Stimulated activated CD8-positive, alpha-beta memory T cell treated with anti-CD3 and anti-CD28 coated beads, Interleukin-12 subunit alpha, Interleukin-12 subunit beta, amount 100 ng/mL, for 24 hours (primary cell): ENCODE measurements at regions not wholly inside any gene's neighbourhood (a gene's known extent, or its start where the extent isn't known, plus 50 kb on each side); places are given as distances from the start of the nearest gene placed in this dataset.

Source experiments
- DNase-seq: peaks from one replicate; pipeline ENCODE4 v3.0.0-alpha.2; 2020; ENCODE audit errors: extremely low read depth

DNA sequence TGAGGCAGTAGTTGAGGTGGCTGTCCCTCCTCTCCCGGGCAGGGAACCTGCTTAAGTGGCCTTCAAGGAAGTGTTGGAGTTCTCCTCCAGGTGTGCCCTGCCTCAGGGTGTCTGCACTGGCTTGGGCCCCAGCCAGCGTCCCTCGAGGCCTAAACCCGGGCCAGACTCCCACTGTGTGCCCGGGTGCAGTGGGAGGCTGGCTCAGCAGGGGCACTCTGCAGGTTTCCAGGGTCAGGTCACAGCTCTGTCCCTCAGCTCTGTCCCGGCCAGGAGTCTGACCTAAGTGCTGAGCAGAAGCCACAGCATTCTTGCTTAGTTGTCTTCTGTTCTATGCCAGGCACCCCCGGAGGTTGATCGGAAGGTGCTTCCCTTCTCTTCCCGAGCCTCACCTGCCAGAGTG is 69.0 kb upstream of the OTOS start:
- DNase-seq, result no peak

DNA sequence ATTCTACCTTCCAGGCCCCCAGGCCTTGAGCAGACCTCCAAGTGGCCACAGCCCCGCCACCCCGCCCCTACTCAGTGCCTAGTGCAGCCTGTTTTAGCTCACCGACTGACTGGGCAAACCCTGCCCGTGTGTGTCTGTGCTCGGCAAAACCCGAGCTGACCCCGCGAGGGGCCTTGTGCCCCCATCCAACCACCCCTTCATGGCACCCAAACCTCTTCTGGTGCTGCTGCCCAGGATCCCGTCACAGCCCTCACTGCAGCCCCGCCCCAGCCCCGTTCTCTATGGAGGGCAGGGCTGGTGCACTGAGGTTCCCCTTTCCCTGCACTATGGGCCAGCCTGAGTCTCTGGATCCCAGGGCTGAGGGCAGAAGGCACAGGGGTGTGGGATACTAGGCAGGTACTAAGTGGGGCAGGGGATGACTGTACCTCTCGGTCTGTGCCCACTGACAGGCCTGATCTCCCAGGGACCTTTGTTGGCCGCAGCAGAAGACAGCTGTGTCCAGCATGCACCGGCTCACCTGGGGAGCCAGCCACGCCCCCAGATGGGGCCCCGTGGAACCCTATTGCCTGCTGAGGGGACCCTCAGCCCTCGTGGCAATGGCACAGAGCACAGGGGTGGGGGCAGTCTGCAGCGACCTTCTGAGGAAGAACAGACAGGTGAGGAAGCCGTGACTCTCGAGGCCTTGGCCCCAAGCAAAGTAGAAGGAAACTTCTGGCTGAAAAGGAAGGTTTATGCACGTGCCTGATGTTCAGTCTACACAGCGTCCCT is 69.9 kb upstream of the OTOS start:
- DNase-seq, result no peak

DNA sequence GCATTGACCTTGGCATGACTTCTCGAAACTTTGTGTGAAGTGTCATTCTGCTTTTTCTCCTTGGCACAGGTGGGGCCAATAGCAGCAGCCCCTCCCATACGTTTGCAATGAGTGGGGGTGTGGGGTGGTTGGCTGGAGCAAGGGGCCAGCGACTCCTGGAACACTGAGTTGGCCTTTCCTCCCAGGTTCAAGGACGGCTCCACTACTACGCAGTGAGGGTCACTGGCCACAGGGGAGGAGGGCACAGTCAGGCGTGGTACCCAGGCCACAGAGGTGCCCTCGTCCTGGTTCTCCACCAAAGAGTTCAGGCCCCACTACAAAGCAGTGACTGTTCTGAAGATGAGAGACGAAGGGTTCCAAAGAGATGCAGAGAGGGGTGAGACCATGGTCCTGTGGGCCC is 70.6 kb upstream of the OTOS start:
- no peak for DNase-seq

DNA sequence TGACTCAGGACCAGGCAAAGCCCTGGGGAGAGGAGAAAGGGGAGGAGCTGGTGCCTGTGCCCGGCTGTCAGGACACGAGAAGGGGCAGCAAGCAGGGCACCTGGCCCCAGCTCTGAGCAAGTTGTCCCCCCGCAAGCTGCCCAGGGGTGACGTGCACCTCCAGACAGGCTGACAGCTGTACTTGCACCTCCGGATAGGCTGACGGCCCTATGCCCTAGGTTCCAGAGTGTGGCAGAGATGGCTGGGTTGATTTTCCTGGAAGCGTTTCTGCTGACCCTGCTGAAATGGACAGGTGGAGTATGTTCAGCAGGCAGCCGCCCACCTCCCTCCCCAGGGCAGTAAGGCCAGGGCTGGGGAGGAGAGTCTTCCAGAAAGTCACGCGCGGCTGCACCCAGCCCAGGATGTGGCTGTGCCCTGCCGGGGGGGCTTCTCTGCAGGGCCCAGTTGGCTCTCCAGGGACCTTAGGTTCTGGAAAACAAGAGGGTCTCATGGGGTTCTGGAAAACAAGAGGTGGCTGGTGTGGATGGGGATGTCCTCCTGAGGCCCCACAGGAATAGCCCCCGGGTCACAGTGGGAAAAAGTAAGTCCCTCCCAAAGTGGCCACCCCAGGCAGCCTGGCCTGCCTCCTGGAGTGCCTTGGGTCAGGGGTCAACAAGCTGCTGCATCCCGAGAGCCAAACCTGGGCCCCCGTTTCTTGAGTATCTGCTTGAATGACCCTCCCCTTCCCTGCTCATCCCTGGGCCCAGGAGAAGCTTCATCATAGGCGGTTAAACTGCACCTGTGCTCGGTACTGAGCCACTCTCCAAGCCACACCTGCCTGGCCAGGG is 71.4 kb upstream of the OTOS start:
- DNase-seq, result no peak

DNA sequence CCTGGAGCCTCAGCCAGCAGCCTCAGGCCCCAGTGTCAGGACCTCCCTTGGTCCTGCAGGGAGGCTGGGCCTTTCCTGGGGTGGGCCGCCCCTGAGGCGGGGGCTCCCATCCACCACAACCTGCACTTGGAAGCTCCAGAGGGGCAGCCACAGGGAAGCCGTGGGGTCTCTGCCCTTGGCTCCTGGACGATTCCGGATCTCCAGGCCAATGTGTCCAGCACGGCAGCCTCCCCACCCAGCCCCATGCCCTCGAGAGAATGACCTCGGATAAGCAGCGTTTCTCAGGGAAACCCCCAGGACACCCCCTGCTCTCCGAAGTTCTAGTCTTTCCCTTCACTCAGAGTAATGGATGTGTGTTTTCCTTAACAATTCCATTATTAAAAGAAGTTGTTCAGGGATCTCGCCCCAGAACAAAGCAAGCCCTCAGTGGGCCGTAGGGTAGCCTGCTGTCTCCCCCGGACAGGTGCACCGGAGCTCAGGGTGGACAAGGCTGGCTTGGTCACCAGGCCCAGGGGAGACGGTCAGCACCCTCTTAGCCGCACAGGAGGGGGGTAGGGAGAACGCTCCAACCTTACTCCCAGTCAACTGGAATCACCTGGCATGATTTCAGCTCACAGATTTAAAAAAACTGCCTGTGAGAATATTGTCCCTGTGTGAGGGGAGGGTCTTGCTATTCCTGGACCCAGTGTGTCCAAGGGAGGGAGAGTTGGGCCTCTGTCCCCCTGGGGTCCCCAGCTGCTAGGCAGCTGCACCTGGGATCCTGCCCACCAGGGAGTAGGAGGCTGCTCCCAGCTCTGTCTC is 72.2 kb upstream of the OTOS start:
- no peak for DNase-seq

DNA sequence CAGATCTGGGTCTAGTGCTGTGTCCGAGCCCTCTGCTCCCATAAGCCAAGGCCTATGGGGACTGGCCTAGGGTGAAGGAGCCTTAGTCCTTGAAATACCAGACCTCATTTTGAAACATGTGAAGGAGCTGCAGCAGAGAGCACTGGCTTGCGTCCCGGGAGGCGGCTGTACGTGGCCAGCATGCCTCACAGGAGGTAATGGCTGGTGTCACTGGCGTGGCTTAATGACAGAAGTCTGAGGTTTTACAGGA is 72.7 kb upstream of the OTOS start:
- no peak for DNase-seq

DNA sequence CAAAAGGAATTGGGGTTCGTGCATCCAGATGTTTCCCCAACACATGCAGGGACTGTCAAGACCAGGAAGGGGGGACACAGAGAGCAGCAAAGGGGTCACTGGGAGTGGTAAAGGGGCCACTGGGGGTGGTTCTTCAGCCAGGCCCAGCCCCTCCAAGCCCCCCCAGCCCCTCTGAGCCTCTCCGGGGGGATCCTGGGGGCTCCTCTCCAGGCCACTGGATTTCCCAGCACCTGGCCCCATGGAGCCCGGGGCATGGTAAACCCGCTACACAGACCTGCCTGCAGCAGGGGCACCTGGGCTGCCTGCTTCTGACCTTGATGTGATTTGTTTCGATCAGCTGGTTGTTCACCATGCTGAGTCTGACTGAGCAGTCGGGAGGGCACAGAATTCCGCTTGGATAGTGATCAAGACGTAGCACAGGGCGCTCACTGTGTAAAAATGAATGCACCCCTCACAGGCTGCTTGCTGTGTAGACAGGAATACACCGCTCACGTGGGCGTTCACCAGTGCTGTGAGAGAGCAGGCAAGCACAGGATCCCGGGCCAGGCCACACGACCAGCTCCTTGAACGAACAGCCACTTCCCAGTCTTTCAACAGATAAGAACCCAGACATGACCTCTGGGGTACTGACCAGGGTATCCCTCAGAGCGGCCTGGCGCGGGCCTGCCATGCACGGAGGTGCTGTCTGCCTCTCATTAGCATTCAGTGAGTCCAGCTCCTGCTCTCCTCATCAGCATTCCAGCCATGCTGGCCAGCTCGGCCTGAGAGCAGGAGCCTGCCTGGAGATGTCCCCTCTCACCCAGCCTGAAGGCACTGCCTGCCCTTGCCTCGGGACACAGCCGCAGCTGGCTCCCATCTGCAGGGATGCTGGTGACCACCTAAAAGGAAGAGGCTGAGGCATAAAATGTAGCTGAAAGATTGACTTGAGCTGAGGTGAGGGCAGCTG is 73.3 kb upstream of the OTOS start:
- no peak for DNase-seq

DNA sequence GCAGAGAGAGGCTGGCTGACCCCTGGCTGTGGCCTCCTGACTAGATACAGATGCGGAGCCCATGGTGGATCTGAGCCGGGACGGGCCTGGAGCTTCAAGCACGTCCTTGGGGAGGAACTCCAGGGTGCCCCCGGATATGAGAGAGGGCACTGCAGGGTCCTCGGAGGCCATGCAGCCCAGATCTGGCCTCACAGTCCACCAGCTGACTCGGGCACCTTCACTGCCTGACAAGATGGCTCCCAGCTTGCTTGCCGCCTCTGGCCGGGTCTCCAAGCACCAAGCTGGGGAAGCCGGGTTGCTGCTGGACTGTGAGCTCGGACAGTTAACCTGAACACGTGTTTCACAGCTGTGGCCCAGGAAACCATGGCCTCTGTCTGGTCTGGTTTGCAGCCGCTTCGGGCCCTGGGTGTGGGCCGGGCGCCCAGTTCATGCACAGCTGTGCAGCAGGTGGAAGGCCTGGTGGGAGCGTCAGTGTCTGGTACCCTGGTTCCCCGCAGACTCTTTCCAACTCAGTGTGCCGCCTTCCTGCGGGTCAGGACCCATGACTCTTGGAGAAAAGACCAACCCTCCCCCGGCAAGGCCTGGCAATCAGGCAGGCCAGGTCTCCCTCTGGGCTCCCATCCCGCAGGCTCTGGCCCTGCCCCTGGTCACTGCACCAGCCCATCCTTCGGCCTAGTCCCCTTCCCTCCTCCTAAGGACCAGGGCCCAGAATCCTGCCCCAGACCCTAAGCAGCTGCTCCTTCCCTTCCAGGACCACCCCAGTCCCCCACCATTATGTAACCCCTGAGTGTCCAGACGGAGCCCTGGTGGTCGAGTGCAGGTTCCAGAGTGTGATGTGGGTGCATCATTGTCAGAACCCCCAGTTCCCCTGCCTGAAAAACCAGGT is 74.6 kb upstream of the OTOS start:
- no peak for DNase-seq

DNA sequence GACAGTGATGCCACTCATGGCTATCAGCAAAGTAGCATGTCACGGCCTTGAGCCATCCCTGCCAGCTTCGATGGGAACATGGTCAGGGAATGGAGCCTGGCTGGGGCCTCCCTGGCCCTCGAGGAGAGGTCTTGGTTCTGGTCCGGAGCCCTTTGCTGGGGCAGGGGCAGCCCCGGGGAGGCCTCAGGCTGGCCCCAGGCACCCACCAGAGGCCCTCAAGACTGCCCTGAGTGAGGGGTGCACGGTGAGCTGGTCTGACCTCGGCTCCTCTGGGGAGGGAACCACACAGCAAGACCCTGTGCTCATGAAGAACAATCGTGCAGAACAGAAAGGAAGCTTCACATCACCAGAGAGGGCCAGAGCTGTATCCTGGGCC is 75.2 kb upstream of the OTOS start:
- DNase-seq, result no peak

DNA sequence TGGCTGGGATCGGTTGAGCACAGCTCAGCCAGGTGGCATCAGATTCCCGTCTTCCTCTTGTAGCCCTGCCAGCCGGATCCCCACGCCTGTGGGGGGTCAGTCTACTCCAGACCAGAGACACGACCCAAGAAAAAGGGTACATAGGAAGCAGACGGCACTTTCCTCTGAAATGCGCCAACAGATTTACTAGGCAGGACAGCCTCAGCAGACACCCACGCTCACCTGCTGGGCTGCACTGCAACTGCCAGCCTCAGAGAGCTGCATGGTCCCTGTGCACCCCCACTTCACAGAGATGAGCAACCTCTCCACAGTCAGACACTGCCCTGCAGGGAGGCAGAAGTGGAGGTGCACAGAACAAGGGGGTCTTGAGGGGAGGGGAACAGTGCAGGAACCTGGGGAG is 75.7 kb upstream of the OTOS start:
- DNase-seq, result no peak

DNA sequence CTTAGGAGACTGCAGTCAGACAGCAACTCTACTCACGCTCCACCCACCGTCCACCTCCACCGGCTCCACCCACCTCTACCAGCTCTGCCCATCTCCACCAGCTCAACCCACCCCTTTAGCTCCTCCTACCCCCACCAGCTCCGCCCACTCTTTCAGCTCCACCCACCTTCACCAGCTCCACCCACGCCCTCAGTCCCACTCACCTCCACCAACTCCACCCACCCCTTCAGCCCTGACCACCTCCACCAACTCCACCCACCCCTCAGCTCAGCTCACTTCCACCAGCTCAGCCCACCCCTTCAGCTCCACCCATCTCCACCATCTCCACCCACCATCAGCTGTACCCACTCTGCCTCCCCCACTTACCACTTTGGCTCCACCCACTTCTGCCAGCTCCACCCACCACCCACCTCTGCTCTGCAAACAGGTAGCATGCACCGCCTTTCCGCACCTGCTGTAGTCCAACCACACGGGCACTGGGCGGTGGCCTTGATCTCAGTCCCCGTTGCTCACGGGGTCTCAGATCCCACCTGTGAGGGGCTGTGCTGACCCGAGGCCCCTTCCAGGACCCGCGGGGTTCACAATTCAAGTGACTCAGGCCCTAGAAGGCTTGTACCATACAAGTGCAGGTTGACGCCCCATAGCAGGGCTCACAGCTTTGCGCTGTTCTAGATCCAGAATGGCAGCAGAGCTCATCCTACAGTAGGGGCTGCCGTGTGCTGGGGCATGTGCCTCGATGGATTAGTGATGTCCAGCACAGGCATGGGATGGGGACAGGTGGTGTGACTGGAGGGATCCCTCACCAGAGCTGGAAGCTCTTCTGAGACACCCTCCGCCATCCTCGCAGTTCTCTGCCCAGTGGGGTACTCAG is 77.2 kb upstream of the OTOS start:
- no peak for DNase-seq

DNA sequence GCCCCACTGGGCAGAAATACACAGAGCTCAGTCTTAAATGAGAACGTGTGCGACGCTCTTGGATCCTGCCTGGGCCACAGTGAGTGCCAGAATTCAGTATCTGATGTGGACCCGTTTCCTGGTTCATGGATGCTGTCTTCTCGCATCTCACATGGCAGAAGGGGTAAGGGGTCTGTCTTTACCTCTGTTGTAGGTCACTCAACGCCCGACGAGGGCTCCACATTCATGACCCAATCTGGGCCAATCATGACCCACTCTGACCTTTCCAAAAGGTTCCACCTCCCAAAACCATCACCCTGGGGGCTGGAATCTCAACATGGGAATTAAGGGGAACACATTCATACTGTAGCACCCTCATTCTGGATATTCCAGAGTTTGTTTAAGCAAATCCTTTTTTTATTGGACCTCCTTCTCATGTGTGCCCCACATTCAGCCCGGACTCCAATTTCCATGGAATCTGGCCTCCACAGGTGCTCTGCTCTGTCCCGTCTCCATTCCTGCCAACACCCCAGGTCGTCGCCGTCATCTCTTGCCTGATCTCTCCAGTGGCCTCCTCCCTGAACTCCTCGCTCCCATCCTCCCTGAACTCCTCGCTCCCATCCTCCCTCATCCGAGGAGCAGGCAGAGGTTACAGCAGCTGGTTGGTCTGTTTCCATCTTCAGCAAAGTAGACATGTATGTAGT is 78.9 kb upstream of the OTOS start:
- DNase-seq, result no peak

DNA sequence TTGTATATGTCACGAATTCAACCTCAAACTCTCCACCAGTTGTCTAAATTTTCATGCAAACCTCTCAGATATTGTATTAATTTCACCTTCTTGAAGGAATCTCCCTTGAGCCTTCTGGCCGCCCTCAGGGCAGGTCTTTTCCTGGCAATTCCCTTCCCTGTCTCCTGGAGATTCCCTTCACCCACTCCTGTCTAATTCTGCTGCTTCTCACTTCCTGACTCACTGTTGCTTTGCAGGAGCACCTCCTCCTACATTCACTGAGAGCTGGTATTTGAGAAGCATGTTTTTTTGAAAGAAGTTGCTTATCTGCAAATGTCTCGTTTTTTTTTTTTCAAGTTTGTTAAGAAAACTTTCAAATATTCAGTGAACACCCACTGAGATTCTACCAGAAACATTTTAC is 79.9 kb upstream of the OTOS start:
- no peak for DNase-seq

DNA sequence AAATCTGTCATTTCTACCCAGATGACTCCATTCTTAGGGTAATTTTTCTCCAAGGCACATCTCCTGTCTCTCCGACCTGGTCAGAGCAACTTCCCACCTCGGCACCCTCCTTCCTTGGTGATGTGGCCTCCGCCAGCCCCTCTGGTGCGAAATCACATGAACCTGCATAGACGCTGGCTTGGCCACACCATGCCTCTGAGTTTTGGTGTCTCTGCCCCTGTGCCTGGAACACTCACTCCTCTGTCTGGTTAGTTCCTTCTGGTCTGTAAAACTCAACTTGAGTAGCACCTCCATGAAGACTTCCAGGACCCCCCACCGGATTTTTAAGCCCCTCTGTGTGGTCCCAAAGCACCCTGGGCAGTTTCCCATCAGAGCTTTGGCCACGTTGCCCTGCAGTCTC is 83.2 kb upstream of the OTOS start:
- no peak for DNase-seq

DNA sequence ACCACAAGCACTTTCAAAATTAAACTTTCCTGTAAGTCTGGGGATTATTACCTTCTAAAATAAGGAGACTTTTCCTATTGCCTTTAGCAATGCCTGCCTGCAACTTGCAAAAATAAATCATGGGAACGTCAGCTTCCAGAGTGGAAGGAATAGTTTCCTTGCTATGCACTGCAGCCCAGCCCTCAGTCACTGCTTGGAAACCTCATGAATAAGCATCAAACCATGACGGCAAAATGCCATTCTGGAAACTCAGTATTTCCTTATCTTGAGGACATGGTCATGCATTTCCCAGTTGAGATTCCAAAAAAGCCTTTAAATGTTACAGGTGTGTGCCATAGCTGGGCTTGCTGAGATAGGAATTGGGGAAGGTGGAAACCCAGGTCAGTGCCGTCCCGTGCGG is 84.2 kb upstream of the OTOS start:
- DNase-seq, result no peak

DNA sequence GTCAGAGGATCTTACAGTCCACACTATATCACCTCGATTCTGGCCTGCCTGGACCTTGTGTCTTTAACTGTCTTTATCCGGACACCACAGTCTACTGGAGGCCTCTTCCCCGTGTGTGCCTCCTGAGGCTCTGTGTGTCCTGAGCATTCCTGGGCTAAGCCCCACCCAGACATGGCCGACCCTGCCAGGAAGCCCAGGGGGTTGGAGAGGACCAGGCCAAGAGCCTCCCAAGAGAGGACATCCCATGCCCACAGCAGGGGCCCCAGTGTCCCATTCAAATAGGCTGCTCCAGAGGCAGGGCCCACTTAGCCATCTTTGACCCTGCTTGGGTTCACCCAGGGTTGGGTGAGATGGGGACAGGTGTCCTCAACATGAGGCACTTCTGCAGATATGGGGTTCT is 84.7 kb upstream of the OTOS start:
- DNase-seq, result no peak

DNA sequence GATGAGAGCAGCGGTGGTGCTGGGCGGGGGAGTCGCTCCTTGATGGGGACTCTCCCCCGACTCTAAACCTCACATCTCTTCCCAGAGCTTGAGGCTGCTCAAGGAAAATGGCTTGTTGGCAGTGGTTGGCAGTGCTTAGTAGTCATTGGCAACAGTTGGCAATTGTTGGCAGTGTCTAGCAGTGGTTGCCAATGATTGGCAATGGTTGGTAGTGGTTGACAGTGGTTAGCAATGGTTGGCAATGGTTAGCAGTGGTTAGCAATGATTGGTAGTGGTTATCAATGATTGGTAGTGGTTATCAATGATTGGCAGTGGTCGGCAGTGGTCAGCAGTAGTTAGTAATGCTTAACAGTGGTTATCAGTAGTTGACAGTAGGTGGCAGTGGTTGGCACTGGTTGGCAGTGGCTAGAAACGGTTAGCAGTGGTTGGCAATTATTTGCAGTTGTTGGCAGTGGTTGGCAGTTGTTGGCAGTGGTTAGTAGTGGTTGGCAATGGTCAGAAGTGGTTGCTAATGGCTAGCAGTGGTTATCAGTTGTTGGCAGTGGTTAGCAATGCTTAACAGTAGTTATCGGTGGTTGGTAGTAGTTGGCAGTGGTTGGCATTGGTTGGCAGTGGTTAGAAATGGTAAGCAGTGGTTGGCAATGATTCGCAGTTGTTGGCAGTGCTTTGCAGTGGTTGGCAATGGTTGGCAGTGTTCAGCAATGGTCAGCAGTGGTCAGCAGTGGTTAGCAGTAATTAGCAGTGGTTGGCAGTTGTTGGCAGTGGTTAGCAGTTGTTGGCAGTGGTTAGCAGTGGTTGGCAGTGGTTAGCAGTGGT is 85.4 kb upstream of the OTOS start:
- DNase-seq, result no peak
